Thyroid gland (tissue), 4 donors: ENCODE measurements at regions not wholly inside any gene's neighbourhood (a gene's known extent, or its start where the extent isn't known, plus 50 kb on each side); places are given as distances from the start of the nearest gene placed in this dataset.

Source experiments
- POLR2A ChIP-seq, 2 donors: fragments of 450-650 bp; IDR thresholded peaks; one replicate each; pipeline ENCODE4 v1.6.1; 2017; ENCODE audit warnings: antibody characterized with exemption in 2 of 2, mild to moderate bottlenecking in 2 of 2, moderate library complexity in 1 of 2
- TF ChIP-seq, protein P1 (sequence below), 6 experiments: fragments of 200-600 bp in 3 of 6; fragments of 450-650 bp in 3 of 6; sonication (generic) in 3 of 6; IDR thresholded peaks; one replicate each; pipeline ENCODE4 v1.5.1; 2016 to 2019; ENCODE audit warnings: antibody characterized with exemption in 6 of 6, mild to moderate bottlenecking in 2 of 6, inconsistent platforms in 1 of 6, moderate library complexity in 1 of 6

DNA sequence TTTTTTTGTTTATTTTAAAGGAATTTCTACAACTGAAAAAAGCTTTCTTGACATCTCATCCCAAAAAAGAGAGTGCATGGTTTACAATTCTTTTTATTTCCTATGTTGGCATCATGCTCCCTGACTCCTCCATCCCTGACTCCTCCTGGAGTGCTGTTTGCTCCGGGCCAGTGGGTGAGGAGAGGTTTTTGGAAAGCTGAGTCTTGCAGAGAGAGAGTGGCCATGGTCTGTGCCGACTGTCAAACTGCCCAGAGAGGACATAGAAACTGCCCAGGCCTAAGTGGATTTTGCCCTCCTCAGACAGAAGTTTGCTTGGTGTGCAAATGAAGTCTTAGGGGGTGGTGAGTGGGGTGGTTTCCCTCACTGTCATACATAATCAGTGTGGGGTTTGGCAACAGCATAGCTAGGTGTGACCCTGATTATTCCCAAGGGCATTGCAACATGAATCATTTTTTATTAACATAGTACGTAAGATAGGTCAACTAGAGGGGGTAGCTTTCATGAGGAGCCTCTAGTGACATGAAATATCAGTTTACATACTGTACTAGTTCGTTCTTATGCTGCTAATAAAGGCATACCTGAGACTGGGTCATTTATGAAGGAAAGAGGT, 179.8 kb upstream of the UBL3 start:
- no peak for TF ChIP-seq POLR2A (IDR thresholded peaks at IDR 0.05)
- TF ChIP-seq, protein P1, sequence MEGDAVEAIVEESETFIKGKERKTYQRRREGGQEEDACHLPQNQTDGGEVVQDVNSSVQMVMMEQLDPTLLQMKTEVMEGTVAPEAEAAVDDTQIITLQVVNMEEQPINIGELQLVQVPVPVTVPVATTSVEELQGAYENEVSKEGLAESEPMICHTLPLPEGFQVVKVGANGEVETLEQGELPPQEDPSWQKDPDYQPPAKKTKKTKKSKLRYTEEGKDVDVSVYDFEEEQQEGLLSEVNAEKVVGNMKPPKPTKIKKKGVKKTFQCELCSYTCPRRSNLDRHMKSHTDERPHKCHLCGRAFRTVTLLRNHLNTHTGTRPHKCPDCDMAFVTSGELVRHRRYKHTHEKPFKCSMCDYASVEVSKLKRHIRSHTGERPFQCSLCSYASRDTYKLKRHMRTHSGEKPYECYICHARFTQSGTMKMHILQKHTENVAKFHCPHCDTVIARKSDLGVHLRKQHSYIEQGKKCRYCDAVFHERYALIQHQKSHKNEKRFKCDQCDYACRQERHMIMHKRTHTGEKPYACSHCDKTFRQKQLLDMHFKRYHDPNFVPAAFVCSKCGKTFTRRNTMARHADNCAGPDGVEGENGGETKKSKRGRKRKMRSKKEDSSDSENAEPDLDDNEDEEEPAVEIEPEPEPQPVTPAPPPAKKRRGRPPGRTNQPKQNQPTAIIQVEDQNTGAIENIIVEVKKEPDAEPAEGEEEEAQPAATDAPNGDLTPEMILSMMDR (IDR thresholded peaks at IDR 0.05) = no peak
